Adrenal gland (tissue), 5 donors: ENCODE measurements at regions not wholly inside any gene's neighbourhood (a gene's known extent, or its start where the extent isn't known, plus 50 kb on each side); places are given as distances from the start of the nearest gene placed in this dataset.

Experiments used
- POLR2A ChIP-seq, 2 donors: fragments of 450-650 bp; IDR thresholded peaks; one replicate each; pipeline ENCODE4 v1.6.1; 2017; ENCODE audit warnings: antibody characterized with exemption in 2 of 2, mild to moderate bottlenecking in 2 of 2, moderate library complexity in 1 of 2
- TF ChIP-seq, protein P1 (sequence below), 6 experiments: fragments of 450-650 bp in 4 of 6; fragments of 200-600 bp in 2 of 6; sonication (generic) in 1 of 6; IDR thresholded peaks; 1 replicate in 5 of 6; 2 replicates in 1 of 6; pipeline versions ENCODE4 v1.5.1 to v1.8.0; 2016 to 2021; ENCODE audit warnings: antibody characterized with exemption in 6 of 6, mild to moderate bottlenecking in 2 of 6, moderate library complexity in 1 of 6
- donor health status: DM: no; HTN: no; CAD: no.

DNA sequence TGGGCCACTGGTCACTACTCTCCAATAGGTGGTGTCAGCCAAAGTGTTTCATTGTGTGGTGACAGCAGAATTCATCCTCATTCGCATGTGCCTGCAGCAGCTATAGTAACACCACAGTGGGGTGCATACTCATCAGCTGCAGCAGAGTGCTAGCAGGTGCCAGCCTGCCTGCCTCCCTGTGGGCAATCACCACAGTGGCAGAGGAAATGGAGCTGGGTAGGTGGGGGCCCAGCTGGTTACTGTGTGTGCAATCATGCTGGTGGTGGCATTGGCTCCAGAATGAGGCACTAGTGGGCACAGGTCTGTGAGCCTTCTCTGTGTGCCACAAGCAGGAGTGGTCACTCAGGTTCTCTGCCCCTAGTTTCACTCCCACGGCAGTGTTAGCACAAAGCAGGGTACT lies 579.2 kb downstream of the PTPRC start:
- TF ChIP-seq, protein P1, sequence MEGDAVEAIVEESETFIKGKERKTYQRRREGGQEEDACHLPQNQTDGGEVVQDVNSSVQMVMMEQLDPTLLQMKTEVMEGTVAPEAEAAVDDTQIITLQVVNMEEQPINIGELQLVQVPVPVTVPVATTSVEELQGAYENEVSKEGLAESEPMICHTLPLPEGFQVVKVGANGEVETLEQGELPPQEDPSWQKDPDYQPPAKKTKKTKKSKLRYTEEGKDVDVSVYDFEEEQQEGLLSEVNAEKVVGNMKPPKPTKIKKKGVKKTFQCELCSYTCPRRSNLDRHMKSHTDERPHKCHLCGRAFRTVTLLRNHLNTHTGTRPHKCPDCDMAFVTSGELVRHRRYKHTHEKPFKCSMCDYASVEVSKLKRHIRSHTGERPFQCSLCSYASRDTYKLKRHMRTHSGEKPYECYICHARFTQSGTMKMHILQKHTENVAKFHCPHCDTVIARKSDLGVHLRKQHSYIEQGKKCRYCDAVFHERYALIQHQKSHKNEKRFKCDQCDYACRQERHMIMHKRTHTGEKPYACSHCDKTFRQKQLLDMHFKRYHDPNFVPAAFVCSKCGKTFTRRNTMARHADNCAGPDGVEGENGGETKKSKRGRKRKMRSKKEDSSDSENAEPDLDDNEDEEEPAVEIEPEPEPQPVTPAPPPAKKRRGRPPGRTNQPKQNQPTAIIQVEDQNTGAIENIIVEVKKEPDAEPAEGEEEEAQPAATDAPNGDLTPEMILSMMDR (IDR thresholded peaks at IDR 0.05) = no peak
- TF ChIP-seq POLR2A (IDR thresholded peaks at IDR 0.05) = no peak
